Endothelial cell (in vitro differentiated cells): ENCODE measurements at regions not wholly inside any gene's neighbourhood (a gene's known extent, or its start where the extent isn't known, plus 50 kb on each side); places are given as distances from the start of the nearest gene placed in this dataset.

ENCODE experiments used
- DNase-seq: peaks from one replicate; pipeline ENCODE4 v3.0.0; 2021; ENCODE audit warnings: low spot score
- H3K27ac Mint-ChIP-seq: one replicate; pipeline ENCODE4 v1.8.0; 2021; ENCODE audit warnings: mixed read lengths, inconsistent platforms; ENCODE audit not compliant: unreplicated experiment
- H3K27me3 Mint-ChIP-seq: one replicate; pipeline ENCODE4 v1.8.0; 2021; ENCODE audit warnings: mild to moderate bottlenecking, moderate library complexity, mixed read lengths, inconsistent platforms; ENCODE audit not compliant: unreplicated experiment
- H3K36me3 Mint-ChIP-seq: one replicate; pipeline ENCODE4 v1.8.0; 2021; ENCODE audit warnings: mild to moderate bottlenecking, low read depth, mixed read lengths, inconsistent platforms; ENCODE audit not compliant: unreplicated experiment
- H3K4me1 Mint-ChIP-seq: one replicate; pipeline ENCODE4 v1.8.0; 2021; ENCODE audit warnings: mild to moderate bottlenecking, mixed read lengths, inconsistent platforms; ENCODE audit not compliant: unreplicated experiment
- H3K4me3 Mint-ChIP-seq: one replicate; pipeline ENCODE4 v1.8.0; 2021; ENCODE audit warnings: mild to moderate bottlenecking, mixed read lengths, inconsistent platforms; ENCODE audit not compliant: unreplicated experiment
- H3K9me3 Mint-ChIP-seq: one replicate; pipeline ENCODE4 v1.8.0; 2021; ENCODE audit warnings: mixed read lengths, inconsistent platforms; ENCODE audit not compliant: unreplicated experiment
- TF ChIP-seq, protein P1 (sequence below): fragments of 200-600 bp; sonication (generic); IDR thresholded peaks from one replicate; pipeline ENCODE4 v1.5.0; 2021; ENCODE audit warnings: antibody characterized with exemption; ENCODE audit not compliant: unreplicated experiment

GRCh38 chr14:26929361-26929760, 331.5 kb upstream of the NOVA1 start:
- no peak for DNase-seq
- no peaks in the 10 kb centered on the region for H3K36me3 Mint-ChIP-seq
- peaks cover 30% of the 10 kb centered on the region for H3K4me1 Mint-ChIP-seq
- TF ChIP-seq, protein P1, sequence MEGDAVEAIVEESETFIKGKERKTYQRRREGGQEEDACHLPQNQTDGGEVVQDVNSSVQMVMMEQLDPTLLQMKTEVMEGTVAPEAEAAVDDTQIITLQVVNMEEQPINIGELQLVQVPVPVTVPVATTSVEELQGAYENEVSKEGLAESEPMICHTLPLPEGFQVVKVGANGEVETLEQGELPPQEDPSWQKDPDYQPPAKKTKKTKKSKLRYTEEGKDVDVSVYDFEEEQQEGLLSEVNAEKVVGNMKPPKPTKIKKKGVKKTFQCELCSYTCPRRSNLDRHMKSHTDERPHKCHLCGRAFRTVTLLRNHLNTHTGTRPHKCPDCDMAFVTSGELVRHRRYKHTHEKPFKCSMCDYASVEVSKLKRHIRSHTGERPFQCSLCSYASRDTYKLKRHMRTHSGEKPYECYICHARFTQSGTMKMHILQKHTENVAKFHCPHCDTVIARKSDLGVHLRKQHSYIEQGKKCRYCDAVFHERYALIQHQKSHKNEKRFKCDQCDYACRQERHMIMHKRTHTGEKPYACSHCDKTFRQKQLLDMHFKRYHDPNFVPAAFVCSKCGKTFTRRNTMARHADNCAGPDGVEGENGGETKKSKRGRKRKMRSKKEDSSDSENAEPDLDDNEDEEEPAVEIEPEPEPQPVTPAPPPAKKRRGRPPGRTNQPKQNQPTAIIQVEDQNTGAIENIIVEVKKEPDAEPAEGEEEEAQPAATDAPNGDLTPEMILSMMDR, result no peak
- no peak overlapping the region for H3K27ac Mint-ChIP-seq
- no peaks in the 10 kb centered on the region for H3K9me3 Mint-ChIP-seq
- H3K4me3 Mint-ChIP-seq, result no peak overlapping the region
- H3K27me3 Mint-ChIP-seq, result peaks cover 1% of the 10 kb centered on the region

GRCh38 chr14:26930576-26930975, 332.7 kb upstream of the NOVA1 start:
- Mint-ChIP-seq H3K4me1 (peaks cover 36% of the 10 kb centered on the region), H3K27me3 (peaks cover 1% of the 10 kb centered on the region), H3K27ac (peak overlapping the region; percentile 5), H3K36me3 (no peaks in the 10 kb centered on the region), H3K9me3 (no peaks in the 10 kb centered on the region), H3K4me3 (no peak overlapping the region)
- TF ChIP-seq, protein P1, result no peak
- DNase-seq, result no peak

DNA sequence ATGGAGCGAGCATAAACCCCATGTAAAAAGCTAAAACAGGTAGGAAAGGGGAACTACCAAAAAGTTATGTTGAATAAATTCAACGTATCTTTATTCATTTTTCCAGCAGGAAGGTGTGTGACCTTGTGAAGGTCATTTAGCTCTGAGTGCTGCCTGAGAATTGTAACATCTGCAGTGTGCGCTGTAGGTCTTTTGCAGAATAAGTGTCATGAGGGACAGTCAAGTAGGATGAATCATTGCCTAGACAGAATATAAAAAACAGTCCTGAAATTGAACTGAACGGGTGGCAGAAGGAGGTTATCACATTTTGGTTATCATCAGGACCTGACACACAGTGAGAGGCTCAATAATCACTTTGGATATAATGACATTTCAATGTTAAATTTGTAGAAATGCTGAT, 334.8 kb upstream of the NOVA1 start:
- TF ChIP-seq, protein P1, result no peak
- Mint-ChIP-seq H3K27me3 (peaks cover 1% of the 10 kb centered on the region), H3K9me3 (no peaks in the 10 kb centered on the region), H3K36me3 (no peaks in the 10 kb centered on the region), H3K4me1 (peaks cover 34% of the 10 kb centered on the region), H3K4me3 (no peak overlapping the region), H3K27ac (no peak overlapping the region)
- no peak for DNase-seq

- no peak for DNase-seq
- no peaks in the 10 kb centered on the region for H3K9me3 Mint-ChIP-seq
- H3K4me3 Mint-ChIP-seq, result no peak overlapping the region
- peaks cover 1% of the 10 kb centered on the region for H3K27me3 Mint-ChIP-seq
- no peaks in the 10 kb centered on the region for H3K36me3 Mint-ChIP-seq
- TF ChIP-seq, protein P1, result no peak
- H3K4me1 Mint-ChIP-seq, result peaks cover 29% of the 10 kb centered on the region
- H3K27ac Mint-ChIP-seq, result no peak overlapping the region
These were observed 335.6 kb upstream of the NOVA1 start for GRCh38 chr14:26933431-26933830.

DNA sequence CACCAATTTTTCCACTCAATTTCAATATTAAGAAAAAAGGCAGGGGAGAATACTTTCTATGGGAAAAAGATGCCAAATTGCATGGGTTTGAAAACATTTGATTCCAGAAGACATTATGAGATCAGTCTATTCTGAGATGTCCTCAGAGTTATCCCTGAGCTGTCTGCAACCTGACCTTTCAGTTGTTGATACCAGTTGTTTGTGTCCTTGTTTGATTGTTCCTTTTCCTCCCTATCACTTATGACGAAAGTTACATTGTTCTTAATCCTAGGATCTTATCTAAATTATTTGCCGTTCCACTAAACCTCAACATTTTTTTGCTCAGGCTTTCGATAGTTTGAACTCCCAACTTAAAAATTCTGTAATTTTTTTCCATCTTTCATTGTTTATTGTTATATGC, 336.3 kb upstream of the NOVA1 start:
- no peak for DNase-seq
- TF ChIP-seq, protein P1, result no peak
- Mint-ChIP-seq H3K9me3 (no peaks in the 10 kb centered on the region), H3K4me3 (no peak overlapping the region), H3K27ac (no peak overlapping the region), H3K36me3 (no peaks in the 10 kb centered on the region), H3K4me1 (peaks cover 29% of the 10 kb centered on the region), H3K27me3 (no peaks in the 10 kb centered on the region)
